HL-60 (cell line): ENCODE measurements at regions not wholly inside any gene's neighbourhood (a gene's known extent, or its start where the extent isn't known, plus 50 kb on each side); places are given as distances from the start of the nearest gene placed in this dataset.

ENCODE experiments used
- GABPA ChIP-seq: IDR thresholded peaks from 2 replicates; pipeline ENCODE4 v1.6.1; 2012; ENCODE audit warnings: low read depth
- TF ChIP-seq, protein P1 (sequence below): IDR thresholded peaks from 2 replicates; pipeline ENCODE4 v1.6.1; 2012; ENCODE audit warnings: low read depth; ENCODE audit not compliant: insufficient replicate concordance

DNA sequence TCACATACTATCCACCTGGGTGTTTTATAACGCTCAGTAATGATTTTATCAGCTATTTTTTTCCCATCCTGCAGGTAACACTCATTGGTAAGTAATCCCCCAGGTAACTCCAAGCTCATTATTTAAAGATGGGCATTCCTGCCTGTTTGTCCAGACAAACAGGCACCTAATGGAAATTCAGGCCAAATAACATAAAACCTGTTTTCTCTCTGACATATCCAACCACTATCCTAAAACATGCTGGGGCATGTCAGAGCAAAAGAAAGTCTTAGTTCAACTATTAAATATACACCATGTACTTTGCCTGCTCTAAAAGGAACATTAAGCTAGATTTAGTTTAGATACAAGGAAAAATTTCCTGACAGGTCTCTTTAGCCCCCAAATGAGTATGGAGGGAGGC, 987.7 kb downstream of the TTLL7 start:
- TF ChIP-seq, protein P1, sequence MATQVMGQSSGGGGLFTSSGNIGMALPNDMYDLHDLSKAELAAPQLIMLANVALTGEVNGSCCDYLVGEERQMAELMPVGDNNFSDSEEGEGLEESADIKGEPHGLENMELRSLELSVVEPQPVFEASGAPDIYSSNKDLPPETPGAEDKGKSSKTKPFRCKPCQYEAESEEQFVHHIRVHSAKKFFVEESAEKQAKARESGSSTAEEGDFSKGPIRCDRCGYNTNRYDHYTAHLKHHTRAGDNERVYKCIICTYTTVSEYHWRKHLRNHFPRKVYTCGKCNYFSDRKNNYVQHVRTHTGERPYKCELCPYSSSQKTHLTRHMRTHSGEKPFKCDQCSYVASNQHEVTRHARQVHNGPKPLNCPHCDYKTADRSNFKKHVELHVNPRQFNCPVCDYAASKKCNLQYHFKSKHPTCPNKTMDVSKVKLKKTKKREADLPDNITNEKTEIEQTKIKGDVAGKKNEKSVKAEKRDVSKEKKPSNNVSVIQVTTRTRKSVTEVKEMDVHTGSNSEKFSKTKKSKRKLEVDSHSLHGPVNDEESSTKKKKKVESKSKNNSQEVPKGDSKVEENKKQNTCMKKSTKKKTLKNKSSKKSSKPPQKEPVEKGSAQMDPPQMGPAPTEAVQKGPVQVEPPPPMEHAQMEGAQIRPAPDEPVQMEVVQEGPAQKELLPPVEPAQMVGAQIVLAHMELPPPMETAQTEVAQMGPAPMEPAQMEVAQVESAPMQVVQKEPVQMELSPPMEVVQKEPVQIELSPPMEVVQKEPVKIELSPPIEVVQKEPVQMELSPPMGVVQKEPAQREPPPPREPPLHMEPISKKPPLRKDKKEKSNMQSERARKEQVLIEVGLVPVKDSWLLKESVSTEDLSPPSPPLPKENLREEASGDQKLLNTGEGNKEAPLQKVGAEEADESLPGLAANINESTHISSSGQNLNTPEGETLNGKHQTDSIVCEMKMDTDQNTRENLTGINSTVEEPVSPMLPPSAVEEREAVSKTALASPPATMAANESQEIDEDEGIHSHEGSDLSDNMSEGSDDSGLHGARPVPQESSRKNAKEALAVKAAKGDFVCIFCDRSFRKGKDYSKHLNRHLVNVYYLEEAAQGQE = no peak
- no peak for TF ChIP-seq GABPA
